HG03571 (cell line): ENCODE measurements at regions not wholly inside any gene's neighbourhood (a gene's known extent, or its start where the extent isn't known, plus 50 kb on each side); places are given as distances from the start of the nearest gene placed in this dataset.
"Not testable (repeated sequence)": the region's sequence is repeated elsewhere in the genome, so short reads cannot be mapped to it uniquely, and the experiment has no call there.

Experiments used
- ATAC-seq: cut with Tn5 transposase; IDR thresholded peaks from one replicate; pipeline ENCODE4 v1.9.1; 2021; ENCODE audit not compliant: unreplicated experiment

GRCh38 chrX:96430756-96431455 lies 253.7 kb upstream of the DIAPH2 start:
- ATAC-seq: no peak

- no peak for ATAC-seq
Measured at GRCh38 chrX:96432647-96433046, 252.0 kb upstream of the DIAPH2 start.

GRCh38 chrX:96433409-96434077 lies 251.1 kb upstream of the DIAPH2 start:
- ATAC-seq: no peak

GRCh38 chrX:96435378-96436035 lies 249.1 kb upstream of the DIAPH2 start:
- no peak for ATAC-seq

GRCh38 chrX:96436105-96436504 lies 248.5 kb upstream of the DIAPH2 start:
- no peak for ATAC-seq

GRCh38 chrX:96438803-96439202 lies 245.8 kb upstream of the DIAPH2 start:
- no peak for ATAC-seq

GRCh38 chrX:96440941-96441340 lies 243.7 kb upstream of the DIAPH2 start:
- ATAC-seq: no peak

GRCh38 chrX:96445531-96446065 lies 239.0 kb upstream of the DIAPH2 start:
- no peak for ATAC-seq

- ATAC-seq: no peak
Measured at GRCh38 chrX:96446524-96446923, 238.1 kb upstream of the DIAPH2 start.

GRCh38 chrX:96447161-96447560 lies 237.5 kb upstream of the DIAPH2 start:
- no peak for ATAC-seq

GRCh38 chrX:96449191-96449590 lies 235.5 kb upstream of the DIAPH2 start:
- ATAC-seq: no peak

- no peak for ATAC-seq
Measured at GRCh38 chrX:96449896-96450295, 234.7 kb upstream of the DIAPH2 start.

- peak; percentile 92 for ATAC-seq
Measured at GRCh38 chrX:96453139-96453538, 231.5 kb upstream of the DIAPH2 start.

GRCh38 chrX:96455078-96455477 lies 229.6 kb upstream of the DIAPH2 start:
- ATAC-seq: no peak

GRCh38 chrX:96464880-96465558 lies 219.6 kb upstream of the DIAPH2 start:
- ATAC-seq: no peak

- ATAC-seq: no peak
Measured at GRCh38 chrX:96474029-96474740, 210.5 kb upstream of the DIAPH2 start.

GRCh38 chrX:96474741-96475125 lies 209.9 kb upstream of the DIAPH2 start:
- no peak for ATAC-seq

- ATAC-seq: no peak
Measured at GRCh38 chrX:96480081-96480480, 204.6 kb upstream of the DIAPH2 start.

- no peak for ATAC-seq
Measured at GRCh38 chrX:96481831-96482230, 202.8 kb upstream of the DIAPH2 start.

- no peak for ATAC-seq
Measured at GRCh38 chrX:96483647-96484160, 200.9 kb upstream of the DIAPH2 start.

GRCh38 chrX:96486687-96487086 lies 198.0 kb upstream of the DIAPH2 start:
- not testable (repeated sequence) for ATAC-seq
